ENCODE measurements at regions not wholly inside any gene's neighbourhood (a gene's known extent, or its start where the extent isn't known, plus 50 kb on each side); places are given as distances from the start of the nearest gene placed in this dataset.

- no peaks in the 10 kb centered on the region for H3K36me3 Mint-ChIP-seq
- POLR2A ChIA-PET: no interaction called here
- H3K4me3 Mint-ChIP-seq: no peak overlapping the region
These were observed 209.1 kb upstream of the CTAGE1 start for GRCh38 chr18:22626771-22627170.

More at GRCh38 chr18:22626771-22627170, 209.1 kb upstream of the CTAGE1 start:
- CTCF ChIA-PET: no interaction called here
- Mint-ChIP-seq H3K27ac (no peak overlapping the region), H3K4me1 (no peaks in the 10 kb centered on the region), H3K9me3 (peaks cover 7% of the 10 kb centered on the region; the same call in 1 of the 2 replicates), H3K27me3 (ENCODE audit: low read depth) (peaks cover 2% of the 10 kb centered on the region)
- TF ChIP-seq, protein P1, sequence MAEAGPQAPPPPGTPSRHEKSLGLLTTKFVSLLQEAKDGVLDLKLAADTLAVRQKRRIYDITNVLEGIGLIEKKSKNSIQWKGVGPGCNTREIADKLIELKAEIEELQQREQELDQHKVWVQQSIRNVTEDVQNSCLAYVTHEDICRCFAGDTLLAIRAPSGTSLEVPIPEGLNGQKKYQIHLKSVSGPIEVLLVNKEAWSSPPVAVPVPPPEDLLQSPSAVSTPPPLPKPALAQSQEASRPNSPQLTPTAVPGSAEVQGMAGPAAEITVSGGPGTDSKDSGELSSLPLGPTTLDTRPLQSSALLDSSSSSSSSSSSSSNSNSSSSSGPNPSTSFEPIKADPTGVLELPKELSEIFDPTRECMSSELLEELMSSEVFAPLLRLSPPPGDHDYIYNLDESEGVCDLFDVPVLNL (CRISPR knock-in tag; IDR thresholded peaks at IDR 0.05; ENCODE audit: borderline replicate concordance, low read depth): no peak
- TF ChIP-seq HMGA2 (CRISPR knock-in tag; IDR thresholded peaks at IDR 0.05) (no peak), FOXJ3 (CRISPR knock-in tag; IDR thresholded peaks at IDR 0.05; ENCODE audit: borderline replicate concordance) (no peak), ZSCAN18 (CRISPR knock-in tag; IDR thresholded peaks at IDR 0.05) (no peak), JUN (CRISPR knock-in tag; IDR thresholded peaks at IDR 0.05) (no peak), IRF2 (CRISPR knock-in tag; IDR thresholded peaks at IDR 0.05; ENCODE audit: borderline replicate concordance, low read depth) (no peak), NFE2L1 (CRISPR knock-in tag; IDR thresholded peaks at IDR 0.05) (no peak), JAZF1 (CRISPR knock-in tag; IDR thresholded peaks at IDR 0.05) (no peak), SOX15 (CRISPR knock-in tag; IDR thresholded peaks at IDR 0.05) (no peak), SMAD3 (CRISPR knock-in tag; IDR thresholded peaks at IDR 0.05; ENCODE audit: borderline replicate concordance) (no peak), USF2 (CRISPR knock-in tag; IDR thresholded peaks at IDR 0.05) (no peak), TEAD4 (CRISPR knock-in tag; IDR thresholded peaks at IDR 0.05) (no peak), MXD4 (CRISPR knock-in tag; IDR thresholded peaks at IDR 0.05; ENCODE audit: borderline replicate concordance) (no peak), CREM (CRISPR knock-in tag; IDR thresholded peaks at IDR 0.05) (no peak), ZNF425 (CRISPR knock-in tag; conservative IDR thresholded peaks at IDR 0.05) (no peak), IRF1 (CRISPR knock-in tag; IDR thresholded peaks at IDR 0.05) (no peak)
- TF ChIP-seq, protein P2, sequence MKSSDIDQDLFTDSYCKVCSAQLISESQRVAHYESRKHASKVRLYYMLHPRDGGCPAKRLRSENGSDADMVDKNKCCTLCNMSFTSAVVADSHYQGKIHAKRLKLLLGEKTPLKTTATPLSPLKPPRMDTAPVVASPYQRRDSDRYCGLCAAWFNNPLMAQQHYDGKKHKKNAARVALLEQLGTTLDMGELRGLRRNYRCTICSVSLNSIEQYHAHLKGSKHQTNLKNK (CRISPR knock-in tag; IDR thresholded peaks at IDR 0.05): no peak
- TF ChIP-seq, protein P3, sequence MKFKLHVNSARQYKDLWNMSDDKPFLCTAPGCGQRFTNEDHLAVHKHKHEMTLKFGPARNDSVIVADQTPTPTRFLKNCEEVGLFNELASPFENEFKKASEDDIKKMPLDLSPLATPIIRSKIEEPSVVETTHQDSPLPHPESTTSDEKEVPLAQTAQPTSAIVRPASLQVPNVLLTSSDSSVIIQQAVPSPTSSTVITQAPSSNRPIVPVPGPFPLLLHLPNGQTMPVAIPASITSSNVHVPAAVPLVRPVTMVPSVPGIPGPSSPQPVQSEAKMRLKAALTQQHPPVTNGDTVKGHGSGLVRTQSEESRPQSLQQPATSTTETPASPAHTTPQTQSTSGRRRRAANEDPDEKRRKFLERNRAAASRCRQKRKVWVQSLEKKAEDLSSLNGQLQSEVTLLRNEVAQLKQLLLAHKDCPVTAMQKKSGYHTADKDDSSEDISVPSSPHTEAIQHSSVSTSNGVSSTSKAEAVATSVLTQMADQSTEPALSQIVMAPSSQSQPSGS (CRISPR knock-in tag; IDR thresholded peaks at IDR 0.05; ENCODE audit: borderline replicate concordance, low read depth): no peak
- TF ChIP-seq, protein P4, sequence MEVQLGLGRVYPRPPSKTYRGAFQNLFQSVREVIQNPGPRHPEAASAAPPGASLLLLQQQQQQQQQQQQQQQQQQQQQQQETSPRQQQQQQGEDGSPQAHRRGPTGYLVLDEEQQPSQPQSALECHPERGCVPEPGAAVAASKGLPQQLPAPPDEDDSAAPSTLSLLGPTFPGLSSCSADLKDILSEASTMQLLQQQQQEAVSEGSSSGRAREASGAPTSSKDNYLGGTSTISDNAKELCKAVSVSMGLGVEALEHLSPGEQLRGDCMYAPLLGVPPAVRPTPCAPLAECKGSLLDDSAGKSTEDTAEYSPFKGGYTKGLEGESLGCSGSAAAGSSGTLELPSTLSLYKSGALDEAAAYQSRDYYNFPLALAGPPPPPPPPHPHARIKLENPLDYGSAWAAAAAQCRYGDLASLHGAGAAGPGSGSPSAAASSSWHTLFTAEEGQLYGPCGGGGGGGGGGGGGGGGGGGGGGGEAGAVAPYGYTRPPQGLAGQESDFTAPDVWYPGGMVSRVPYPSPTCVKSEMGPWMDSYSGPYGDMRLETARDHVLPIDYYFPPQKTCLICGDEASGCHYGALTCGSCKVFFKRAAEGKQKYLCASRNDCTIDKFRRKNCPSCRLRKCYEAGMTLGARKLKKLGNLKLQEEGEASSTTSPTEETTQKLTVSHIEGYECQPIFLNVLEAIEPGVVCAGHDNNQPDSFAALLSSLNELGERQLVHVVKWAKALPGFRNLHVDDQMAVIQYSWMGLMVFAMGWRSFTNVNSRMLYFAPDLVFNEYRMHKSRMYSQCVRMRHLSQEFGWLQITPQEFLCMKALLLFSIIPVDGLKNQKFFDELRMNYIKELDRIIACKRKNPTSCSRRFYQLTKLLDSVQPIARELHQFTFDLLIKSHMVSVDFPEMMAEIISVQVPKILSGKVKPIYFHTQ (CRISPR knock-in tag; IDR thresholded peaks at IDR 0.05): no peak
- TF ChIP-seq, protein P5, sequence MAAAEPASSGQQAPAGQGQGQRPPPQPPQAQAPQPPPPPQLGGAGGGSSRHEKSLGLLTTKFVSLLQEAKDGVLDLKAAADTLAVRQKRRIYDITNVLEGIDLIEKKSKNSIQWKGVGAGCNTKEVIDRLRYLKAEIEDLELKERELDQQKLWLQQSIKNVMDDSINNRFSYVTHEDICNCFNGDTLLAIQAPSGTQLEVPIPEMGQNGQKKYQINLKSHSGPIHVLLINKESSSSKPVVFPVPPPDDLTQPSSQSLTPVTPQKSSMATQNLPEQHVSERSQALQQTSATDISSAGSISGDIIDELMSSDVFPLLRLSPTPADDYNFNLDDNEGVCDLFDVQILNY (CRISPR knock-in tag; IDR thresholded peaks at IDR 0.05): no peak
- DNase-seq (ENCODE audit: low spot score) (no peak), ATAC-seq (no peak)

Data from WTC11 (cell line).